Globus pallidus (tissue), 1 donor: ENCODE measurements at regions not wholly inside any gene's neighbourhood (a gene's known extent, or its start where the extent isn't known, plus 50 kb on each side); places are given as distances from the start of the nearest gene placed in this dataset.

Experiments used
- DNase-seq: peaks from one replicate; pipeline ENCODE4 v3.0.0-alpha.2; 2015; ENCODE audit warnings: low spot score

DNA sequence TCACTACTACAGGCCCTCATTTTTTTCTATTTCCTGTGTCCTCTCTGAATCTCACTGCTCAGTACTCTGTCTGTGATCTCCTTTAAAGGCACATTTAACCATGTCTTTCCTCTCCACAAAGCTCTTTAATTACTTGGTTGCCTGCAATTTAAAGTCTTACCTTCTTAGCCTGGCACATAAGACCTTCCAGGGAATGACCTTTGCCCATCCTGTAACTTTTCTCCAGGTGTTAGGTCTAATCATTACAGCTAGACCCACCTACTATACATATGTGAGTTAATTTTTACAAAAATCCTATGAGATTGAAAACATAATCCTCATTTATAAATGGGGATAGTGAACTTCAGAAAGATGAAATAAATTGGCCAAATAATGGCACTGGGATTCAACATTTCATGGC, 244.1 kb upstream of the RHOBTB1 start:
- DNase-seq, result no peak

DNA sequence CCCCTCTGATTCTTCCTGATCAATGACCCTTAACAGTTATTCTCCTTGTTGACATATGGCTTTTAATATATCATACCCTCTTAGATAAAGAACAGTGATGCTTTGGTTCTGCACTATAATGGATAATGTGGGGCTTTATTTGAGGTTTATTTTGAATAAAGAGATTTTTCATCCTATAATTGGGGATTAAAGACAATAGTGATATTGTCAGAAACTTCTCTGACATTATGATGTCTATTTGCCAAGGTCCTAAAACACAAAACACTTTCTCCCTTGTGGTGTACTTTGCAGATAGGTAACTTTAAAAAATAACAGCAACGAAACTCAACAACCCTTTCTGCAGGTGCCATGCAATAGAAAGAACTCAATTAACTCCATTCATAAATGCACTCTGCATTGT, 243.6 kb upstream of the RHOBTB1 start:
- DNase-seq, result peak; percentile 29

DNA sequence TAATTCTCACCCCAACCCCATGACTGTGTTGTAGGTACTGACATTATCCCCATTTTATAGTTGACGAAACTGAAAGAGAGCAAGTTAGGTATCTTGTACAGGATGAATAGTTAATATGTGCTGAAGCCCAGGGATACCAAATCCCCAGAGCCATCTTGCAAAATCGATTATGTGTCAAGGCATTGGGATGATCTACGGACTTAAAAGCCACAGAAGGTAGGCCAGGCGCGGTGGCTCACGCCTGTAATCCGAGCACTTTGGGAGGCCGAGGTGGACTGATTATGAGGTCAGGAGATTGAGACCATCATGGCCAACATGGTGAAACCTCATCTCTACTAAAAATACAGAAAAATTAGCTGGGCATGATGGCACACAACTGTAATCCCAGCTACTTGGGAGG, 242.4 kb upstream of the RHOBTB1 start:
- no peak for DNase-seq

DNA sequence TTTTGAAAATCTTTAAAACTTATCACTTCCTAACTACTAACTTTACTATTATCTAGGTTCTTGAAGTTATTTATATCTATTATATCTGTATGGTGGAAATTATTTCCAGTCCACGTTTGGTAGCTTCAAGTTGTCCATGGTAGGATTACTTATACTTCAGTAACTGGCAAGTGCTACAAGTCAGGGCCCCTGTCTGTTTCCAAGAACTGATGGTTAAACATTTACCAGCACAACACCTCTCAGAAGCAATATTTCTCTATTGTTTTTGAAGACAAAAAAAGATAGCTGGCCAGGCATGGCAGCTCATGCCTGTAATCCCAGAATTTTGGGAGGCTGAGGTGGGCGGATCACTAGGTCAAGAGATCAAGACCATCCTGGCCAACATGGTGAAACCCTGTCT, 240.4 kb upstream of the RHOBTB1 start:
- DNase-seq, result no peak

DNA sequence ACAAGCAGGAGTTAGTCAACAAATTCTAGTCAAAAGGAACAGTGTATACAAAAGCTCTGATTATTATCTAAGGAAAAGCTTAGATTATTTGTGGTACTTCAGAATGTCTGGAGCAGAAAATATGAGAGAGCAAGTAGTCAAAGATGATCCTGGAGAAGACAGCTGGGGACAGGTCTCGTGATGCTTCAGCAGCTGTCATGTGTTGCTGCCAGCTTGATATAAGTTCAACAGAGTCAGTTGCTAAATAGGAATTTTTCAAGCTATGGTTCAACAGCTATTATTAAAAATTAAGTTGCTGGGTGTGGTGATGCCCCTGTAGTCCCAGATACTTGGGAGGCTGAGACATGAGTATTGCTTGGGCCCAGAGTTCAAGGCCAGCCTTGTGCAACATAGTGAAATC, 240.0 kb upstream of the RHOBTB1 start:
- DNase-seq, result no peak

DNA sequence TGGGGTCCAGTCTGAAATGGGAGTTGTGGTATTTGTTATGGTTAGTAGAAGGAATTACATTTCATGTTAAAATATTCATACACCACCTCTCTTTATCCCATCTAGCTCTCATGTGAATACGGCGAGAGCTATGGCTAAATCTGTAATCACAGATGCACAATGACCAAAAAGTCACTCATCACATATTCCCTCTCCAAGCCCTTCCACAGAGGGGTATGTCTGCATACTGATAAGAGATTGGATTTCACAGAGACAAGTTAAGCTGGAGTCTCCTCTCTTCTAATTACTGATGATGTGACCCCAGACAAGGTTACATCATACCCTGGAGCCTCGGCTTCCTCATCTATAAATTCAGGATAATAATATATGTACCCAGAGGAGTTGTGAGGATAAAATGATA, 237.8 kb upstream of the RHOBTB1 start:
- DNase-seq, result no peak

DNA sequence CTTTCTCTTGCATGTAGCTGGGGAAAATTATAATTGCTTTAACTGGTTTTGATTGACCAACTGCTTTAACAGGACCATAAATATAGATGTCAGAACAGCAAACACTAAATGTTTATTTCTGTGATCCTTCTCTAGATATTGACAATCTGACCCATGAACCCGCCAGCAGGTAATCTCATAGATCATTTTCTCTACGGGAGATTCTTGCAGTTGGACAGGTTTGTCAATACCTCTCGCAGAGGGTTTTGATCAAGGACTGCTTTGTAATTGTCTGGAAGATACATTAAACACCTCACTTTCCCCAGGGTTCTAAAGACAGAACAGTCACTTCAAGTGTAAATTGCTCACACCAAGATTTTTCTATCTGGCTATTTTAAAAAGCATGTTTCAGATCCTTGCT, 235.8 kb upstream of the RHOBTB1 start:
- DNase-seq, result no peak

DNA sequence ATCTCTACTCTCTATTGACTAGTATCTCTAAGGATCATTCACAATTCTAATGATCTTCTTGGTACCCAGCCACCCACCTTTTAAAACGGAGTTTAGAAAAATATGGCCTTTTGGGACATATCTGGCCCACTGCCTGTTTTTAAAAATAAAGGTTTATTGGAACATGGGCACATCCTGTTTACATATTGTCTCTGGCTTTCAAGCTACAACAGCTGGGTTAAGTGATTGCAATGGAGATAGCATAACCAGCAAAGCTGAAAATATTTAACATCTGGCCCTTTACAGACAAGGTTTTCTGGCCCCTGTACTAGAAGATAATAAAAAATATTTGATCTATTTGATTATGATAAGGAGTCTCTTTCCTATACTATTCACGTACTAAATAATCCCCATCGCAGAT, 232.4 kb upstream of the RHOBTB1 start:
- no peak for DNase-seq

DNA sequence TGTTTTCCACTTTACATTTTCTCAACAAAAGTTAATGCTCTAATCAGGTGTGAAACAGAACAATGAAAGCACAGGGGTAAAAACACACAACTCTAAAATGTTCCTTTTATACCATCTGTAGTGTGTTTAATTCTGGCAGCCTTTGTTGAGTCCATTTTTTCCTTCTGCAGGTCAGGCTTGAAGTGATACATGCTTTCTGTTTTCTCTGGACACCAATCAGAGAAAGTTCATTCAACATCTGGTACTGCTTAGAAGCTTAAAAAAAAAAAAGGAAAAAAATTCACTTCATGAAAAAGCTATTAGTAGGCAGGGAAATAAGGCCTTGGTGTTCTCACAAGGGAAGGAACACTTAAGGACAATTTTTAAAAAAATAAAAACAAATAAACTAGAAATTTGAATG, 231.3 kb upstream of the RHOBTB1 start:
- no peak for DNase-seq

DNA sequence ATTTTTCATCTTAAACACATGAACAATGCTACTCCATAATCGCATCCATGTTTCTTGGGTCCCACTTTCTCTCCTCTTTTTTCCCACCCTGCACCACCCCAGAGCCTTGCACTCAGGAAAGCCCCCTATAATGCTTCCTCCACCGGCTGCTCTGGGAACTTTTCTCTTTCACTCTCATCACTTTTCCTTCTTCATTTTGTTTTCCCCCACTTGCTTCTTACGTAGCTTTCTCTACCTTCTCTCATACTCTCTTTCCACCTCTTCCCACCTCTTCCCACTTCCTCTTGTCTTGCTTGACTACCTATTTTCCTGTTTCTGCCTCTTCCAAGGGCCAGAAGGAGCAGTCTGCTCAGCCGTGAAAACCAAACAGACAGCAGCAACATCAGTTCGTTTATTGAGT, 229.5 kb upstream of the RHOBTB1 start:
- no peak for DNase-seq

DNA sequence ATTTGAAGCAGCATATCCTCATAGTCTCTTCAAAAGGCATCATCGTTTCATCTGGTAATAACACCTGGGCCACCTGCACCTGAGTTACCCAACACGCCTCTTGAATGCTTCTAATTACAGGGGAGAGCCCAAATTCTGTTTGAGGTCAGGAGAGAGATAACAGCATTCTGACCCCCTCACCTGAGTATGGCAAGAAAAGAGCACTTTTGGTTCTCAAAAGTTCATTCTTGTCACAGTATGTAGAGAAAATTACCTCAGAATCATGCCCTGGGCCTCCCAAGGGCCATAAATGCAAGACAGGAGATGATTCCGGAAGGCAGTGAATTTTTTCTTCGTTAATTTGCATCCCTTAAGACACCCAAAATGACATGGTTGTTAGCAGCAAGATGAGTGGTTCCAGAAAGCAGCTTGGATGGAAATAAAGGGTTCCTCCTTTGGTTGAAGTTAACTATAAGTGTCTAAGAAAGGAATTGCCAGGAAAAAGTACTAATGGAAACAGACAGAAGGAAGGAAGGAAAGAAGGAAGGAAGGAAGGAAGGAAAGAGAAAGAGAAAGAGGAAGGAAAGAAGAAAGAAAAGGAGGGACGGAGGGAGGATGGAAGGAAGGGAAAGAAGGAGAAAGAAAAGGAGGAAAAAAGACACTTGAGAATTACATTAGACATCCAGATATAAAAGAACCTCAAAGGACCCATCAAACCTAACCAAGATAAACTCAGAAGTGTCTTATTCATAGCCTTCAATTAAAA, 228.4 kb upstream of the RHOBTB1 start:
- DNase-seq, result no peak

DNA sequence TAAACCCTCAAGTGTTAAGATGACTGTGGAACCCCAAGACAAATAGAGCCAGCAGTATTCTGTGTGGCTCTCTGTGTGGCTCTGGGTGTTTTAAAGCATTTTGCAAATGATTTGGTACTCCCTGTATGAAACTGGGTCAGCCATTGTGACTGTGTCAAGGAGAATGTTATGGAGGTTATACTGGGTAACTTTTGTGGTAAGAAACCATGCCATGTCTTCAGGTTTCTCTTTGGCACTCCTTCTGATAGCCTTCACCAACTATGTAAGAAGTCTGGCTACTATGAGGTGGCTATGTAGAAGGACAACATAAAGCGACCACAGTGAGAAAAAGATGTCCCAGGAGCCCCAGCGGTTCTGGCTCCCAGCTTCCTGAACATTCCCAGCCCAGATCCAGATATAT, 226.6 kb upstream of the RHOBTB1 start:
- DNase-seq, result no peak

DNA sequence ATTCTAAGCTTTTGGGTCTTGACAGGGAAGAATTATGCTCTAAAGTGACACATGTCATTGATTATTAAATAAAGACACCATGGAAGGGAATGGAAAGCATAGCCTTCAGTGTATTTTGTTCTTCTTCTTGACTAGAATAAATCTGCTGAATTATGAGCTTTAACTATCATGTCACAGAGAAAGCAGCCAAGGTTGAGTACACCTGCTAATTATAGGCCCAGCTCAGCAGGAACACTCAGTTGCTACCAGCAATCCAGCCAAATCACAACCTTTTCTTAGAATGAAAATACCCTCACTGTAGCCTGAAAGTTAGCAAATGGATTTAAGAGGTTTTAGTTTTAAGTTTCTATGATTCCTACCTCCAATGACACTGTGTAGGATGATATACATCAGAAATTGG, 225.3 kb upstream of the RHOBTB1 start:
- DNase-seq, result no peak

DNA sequence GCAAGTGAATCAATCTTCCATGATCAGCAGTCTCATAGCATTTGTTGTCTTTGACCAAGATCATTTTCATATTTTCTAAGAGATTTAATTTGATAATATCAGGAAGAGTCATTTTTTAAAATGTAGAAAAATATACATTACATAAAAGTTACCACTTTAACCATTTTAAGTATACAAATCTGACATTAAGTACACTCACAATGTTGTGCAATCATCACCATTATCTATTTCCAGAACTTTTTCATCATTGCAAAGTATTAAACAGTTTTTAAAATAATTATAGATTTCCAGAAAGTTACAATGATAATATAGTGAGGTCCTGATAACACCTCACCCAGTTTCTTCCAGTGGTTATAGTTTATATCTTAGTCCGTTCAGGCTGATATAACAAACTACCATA, 222.5 kb upstream of the RHOBTB1 start:
- DNase-seq, result no peak

DNA sequence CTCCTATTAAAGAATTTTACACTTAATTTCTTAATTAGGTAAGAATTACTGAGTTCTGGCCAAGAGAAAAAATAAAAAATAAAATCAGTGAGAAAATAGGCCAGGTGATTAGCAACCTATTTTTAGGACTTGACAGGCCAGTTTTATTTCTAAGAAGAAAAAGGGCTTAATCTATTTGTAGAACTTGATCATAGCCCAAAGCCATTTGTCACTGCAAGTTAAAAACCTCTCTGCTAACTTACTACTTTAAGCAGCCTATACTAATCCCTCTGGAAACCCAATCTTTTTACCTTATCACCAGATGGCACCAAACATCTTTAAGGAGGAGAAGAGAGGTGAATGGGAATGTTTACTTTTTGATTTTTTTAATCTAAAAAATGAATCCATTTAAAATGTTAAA, 222.1 kb upstream of the RHOBTB1 start:
- no peak for DNase-seq

DNA sequence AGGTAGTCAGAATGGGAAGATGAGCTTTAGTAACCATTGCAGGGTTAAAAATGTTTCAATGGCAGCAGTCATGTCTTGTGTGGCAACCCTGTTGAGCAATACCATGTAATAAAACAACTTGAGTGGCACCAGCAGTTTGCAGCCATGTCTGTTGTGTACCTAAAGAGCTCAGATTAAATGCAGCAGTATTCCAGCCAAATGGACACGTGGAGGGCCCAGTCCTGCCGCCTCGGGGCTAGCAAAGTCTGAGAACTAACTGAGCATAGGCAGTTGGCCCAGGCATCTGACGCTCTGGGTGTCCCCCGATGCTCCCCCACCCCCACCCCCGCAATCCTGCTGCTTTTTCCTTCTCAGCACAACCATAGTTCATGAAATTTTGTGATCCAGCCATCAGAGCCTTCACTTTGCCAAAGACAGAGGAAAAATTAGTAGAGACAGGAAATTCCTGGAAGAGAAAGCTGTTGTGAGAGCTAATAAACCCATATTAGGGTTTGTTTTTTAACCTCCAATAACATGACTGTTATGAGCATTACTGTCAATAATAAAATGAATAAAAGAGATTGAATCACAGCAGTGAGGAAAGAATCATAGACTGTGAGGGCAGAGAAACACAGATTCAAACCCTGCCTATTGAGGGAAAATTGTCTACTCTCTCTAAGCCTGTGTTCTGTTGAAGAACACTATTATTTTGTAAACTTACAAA, 220.6 kb upstream of the RHOBTB1 start:
- DNase-seq, result no peak

DNA sequence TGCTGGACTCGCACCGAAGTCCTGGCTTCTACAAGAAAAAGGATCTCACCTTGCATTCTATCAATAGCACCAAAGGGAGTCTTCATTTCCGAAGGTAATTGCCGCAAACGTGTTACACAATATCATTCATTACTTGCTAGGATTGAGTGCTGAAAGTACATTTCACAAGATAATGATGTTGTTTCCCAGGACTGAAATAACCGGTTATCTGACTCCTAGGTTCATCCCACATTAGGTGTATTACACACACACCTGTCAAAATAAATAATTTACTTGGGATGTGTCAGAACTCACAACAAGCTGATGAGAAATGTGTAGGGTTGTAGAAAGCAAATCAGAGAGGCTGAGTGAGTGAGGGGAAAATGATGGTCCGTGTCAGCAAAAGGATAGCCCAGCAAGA, 219.4 kb upstream of the RHOBTB1 start:
- no peak for DNase-seq

DNA sequence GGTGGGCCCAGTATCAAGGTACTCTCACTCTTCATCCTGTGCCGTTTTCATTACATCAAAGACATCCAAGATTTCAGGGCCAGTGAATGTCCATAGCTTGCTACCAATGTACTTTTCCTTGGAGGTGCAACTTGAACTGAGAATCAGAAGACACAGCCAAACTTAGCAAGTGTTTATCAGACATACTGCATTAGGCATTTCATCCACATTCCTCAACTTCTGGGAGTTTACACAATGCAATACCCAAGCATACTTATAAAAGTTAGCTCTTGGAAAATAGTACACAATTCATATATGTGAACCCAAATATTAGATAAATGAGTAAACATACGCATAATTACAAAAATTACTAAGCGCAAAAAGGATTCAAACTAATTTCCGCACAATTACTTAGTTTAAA, 216.3 kb upstream of the RHOBTB1 start:
- DNase-seq, result no peak

DNA sequence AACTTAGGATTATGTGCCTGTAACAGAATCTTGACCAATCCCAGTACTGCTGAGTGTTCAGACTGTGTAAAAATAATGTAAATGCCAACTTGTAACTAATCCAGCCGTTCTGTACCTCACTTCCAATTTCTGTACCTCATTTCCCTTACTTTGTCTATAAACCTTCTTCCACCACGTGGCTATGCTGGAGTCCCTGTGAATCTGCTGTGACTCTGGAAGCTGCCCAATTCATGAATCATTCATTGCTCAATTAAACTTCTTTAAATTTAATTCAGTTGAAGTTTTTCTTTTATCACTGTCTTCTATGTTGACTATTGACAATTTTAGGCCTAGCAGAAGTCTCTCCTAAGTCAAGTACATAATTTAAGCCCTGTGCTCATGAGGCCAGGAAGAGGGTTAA, 215.3 kb upstream of the RHOBTB1 start:
- no peak for DNase-seq

DNA sequence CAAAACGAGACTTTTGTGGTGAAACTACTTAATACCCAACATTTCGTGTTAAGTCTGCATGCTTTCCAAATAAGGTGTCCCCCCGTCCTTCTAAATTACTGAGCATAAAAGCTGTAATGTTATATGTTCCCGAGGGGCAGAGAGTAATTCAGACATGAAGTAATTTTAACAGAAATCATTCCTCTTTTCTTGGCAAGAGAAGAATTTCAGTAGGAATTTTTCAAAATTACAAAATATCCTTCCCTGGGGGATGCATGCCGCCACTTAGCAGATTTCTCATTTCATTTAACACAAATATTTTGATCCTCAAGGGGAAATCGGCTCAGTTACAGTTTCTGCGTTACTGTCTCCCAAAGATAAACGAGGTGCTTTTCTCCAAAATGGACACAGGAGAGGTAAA, 213.2 kb upstream of the RHOBTB1 start:
- no peak for DNase-seq

DNA sequence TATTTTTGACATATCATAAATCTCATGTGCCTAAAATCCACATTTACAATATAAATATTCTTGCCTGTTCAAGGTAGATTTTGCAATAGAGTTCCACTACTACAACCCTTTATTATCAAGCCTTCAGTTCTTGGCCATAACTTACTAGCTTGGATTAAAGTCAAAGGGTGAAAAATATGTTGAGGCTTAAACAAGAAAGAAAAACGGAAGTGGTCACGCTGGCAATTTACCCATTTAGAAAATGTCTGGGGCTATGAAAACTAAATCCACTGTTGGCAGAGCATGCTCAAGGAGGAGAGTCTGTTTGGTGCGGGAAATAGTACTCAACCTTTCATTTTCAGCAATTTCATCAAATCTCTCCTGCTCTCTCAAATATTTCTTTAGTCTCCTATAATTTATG, 209.8 kb upstream of the RHOBTB1 start:
- DNase-seq, result no peak

DNA sequence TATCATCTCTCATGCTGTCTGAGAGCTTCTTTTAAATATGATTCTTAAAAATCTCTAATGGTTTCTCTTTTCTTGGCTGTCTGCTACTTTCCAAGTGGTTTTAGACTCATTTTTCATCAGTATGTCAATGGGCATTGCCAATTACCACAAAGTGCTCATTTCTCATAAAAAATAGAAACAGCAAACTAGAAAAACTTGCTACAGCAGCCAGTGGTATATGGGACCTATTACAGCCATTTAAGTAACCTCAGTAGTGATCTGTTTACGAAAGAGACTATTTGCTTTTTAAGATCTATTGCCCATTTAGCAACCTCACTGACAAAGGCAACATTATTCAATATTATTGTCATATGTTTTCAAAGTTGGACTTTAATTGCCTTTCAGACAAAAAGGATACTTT, 207.1 kb upstream of the RHOBTB1 start:
- no peak for DNase-seq

DNA sequence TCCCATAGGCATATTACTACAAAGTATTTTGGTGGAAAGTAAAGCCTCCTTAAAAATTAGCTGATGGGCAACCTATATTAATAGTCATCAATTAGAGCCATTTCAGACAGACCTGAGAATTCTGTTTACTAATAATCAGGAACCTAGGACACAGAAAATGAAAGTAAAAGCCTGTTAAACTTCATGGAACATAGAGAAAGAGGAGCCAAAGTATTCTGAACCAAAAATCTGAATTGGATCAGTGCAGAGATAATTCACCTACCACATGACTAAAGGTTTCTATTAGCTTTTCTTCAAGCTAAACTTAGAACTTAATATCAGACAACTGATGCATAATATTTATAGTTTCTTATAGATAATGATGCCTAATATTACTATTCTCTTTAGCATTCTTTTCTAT, 204.5 kb upstream of the RHOBTB1 start:
- no peak for DNase-seq

DNA sequence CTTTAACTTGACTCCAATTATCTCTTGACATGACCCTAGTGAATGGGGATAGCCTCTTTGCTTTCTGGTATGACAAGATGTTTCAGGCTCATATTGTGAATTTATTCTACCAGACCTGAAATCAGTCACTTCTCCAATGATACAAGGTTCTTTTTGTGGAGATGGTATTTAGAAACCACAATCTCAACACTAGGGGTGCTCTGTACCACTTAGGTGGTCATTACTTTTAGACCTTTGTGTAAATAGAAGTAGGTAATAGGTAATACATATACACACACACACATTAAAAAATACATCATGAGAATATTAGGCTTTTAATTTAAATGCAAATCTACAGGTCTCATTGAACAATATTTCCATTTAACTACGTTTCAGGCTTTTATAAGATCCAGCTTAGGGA, 199.0 kb upstream of the RHOBTB1 start:
- DNase-seq, result no peak
